ENCODE measurements at regions not wholly inside any gene's neighbourhood (a gene's known extent, or its start where the extent isn't known, plus 50 kb on each side); places are given as distances from the start of the nearest gene placed in this dataset.
"Not testable (repeated sequence)": the region's sequence is repeated elsewhere in the genome, so short reads cannot be mapped to it uniquely, and the experiment has no call there.

GRCh38 chr12:58668871-58669270 lies 251.4 kb downstream of the LRIG3 start:
- H3K4me3 ChIP-seq (ENCODE audit: low read depth, low read length) = no peak overlapping the region
- TF ChIP-seq CTCF (IDR thresholded peaks at IDR 0.05; ENCODE audit: low read depth, low read length) = no peak

GRCh38 chr12:58670623-58671022 lies 249.7 kb downstream of the LRIG3 start:
- no peak for TF ChIP-seq CTCF (IDR thresholded peaks at IDR 0.05; ENCODE audit: low read depth, low read length)
- H3K4me3 ChIP-seq (ENCODE audit: low read depth, low read length) = no peak overlapping the region

GRCh38 chr12:58671196-58671595 lies 249.1 kb downstream of the LRIG3 start:
- no peak overlapping the region for H3K4me3 ChIP-seq (ENCODE audit: low read depth, low read length)
- no peak for TF ChIP-seq CTCF (IDR thresholded peaks at IDR 0.05; ENCODE audit: low read depth, low read length)

- H3K4me3 ChIP-seq (ENCODE audit: low read depth, low read length) = no peak overlapping the region
- TF ChIP-seq CTCF (IDR thresholded peaks at IDR 0.05; ENCODE audit: low read depth, low read length) = no peak
Measured at GRCh38 chr12:58673021-58673420, 247.3 kb downstream of the LRIG3 start.

GRCh38 chr12:58677833-58678232 lies 242.5 kb downstream of the LRIG3 start:
- not testable (repeated sequence) for H3K4me3 ChIP-seq (ENCODE audit: low read depth, low read length)

GRCh38 chr12:58678753-58679152 lies 241.6 kb downstream of the LRIG3 start:
- no peak overlapping the region for H3K4me3 ChIP-seq (ENCODE audit: low read depth, low read length)
- no peak for TF ChIP-seq CTCF (IDR thresholded peaks at IDR 0.05; ENCODE audit: low read depth, low read length)

- no peak for TF ChIP-seq CTCF (IDR thresholded peaks at IDR 0.05; ENCODE audit: low read depth, low read length)
- no peak overlapping the region for H3K4me3 ChIP-seq (ENCODE audit: low read depth, low read length)
Measured at GRCh38 chr12:58681730-58682129, 238.6 kb downstream of the LRIG3 start.

- no peak for TF ChIP-seq CTCF (IDR thresholded peaks at IDR 0.05; ENCODE audit: low read depth, low read length)
Measured at GRCh38 chr12:58695263-58695662, 225.0 kb downstream of the LRIG3 start.

More at GRCh38 chr12:58695263-58695662, 225.0 kb downstream of the LRIG3 start:
- H3K4me3 ChIP-seq (ENCODE audit: low read depth, low read length) = no peak overlapping the region

All from WI38 (cell line).